Adrenal gland (tissue), 5 donors: ENCODE measurements at regions not wholly inside any gene's neighbourhood (a gene's known extent, or its start where the extent isn't known, plus 50 kb on each side); places are given as distances from the start of the nearest gene placed in this dataset.

Experiments used
- CTCF ChIP-seq, 6 experiments: fragments of 450-650 bp in 4 of 6; fragments of 200-600 bp in 2 of 6; sonication (generic) in 1 of 6; IDR thresholded peaks; 1 replicate in 5 of 6; 2 replicates in 1 of 6; pipeline versions ENCODE4 v1.5.1 to v1.8.0; 2016 to 2021; ENCODE audit warnings: antibody characterized with exemption in 6 of 6, mild to moderate bottlenecking in 2 of 6, moderate library complexity in 1 of 6
- POLR2A ChIP-seq, 2 donors: fragments of 450-650 bp; IDR thresholded peaks; one replicate each; pipeline ENCODE4 v1.6.1; 2017; ENCODE audit warnings: antibody characterized with exemption in 2 of 2, mild to moderate bottlenecking in 2 of 2, moderate library complexity in 1 of 2
- donor health status: DM: no; HTN: no; CAD: no.

- TF ChIP-seq POLR2A (IDR thresholded peaks at IDR 0.05) (no peak), CTCF (IDR thresholded peaks at IDR 0.05) (no peak)
Measured at GRCh38 chr6:18584372-18584771, 197.2 kb downstream of the RNF144B start.
